ENCODE measurements at regions not wholly inside any gene's neighbourhood (a gene's known extent, or its start where the extent isn't known, plus 50 kb on each side); places are given as distances from the start of the nearest gene placed in this dataset.

DNA sequence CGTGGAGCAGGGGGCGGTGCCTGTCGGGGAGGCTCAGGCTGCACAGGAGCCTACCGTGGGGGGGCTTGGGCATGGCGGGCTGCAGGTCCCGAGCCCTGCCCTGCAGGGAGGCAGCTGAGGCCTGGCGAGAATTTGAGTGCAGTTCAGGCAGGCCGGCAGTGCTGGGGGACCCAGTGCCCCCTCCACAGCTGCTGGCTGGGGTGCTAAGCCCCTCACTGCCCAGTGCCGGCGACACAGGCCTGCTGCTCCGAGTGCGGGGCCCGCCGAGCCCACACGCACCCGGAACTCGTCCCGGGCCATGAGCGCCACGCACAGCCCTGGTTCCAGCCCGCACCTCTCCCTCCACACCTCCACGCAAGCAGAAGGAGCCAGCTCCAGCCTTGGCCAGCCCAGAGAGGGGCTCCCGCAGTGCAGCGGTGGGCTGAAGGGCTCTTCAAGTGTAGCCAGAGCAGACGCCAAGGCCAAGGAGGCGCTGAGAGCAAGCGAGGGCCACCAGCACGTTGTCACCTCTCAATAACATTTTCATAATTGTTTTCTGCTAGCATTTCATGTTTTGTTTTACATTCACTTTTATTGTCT, 1378.9 kb upstream of the CELF4 start:
- no peak for DNase-seq (ENCODE audit: low read depth)
- TF ChIP-seq, protein P1, sequence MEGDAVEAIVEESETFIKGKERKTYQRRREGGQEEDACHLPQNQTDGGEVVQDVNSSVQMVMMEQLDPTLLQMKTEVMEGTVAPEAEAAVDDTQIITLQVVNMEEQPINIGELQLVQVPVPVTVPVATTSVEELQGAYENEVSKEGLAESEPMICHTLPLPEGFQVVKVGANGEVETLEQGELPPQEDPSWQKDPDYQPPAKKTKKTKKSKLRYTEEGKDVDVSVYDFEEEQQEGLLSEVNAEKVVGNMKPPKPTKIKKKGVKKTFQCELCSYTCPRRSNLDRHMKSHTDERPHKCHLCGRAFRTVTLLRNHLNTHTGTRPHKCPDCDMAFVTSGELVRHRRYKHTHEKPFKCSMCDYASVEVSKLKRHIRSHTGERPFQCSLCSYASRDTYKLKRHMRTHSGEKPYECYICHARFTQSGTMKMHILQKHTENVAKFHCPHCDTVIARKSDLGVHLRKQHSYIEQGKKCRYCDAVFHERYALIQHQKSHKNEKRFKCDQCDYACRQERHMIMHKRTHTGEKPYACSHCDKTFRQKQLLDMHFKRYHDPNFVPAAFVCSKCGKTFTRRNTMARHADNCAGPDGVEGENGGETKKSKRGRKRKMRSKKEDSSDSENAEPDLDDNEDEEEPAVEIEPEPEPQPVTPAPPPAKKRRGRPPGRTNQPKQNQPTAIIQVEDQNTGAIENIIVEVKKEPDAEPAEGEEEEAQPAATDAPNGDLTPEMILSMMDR (IDR thresholded peaks at IDR 0.05; ENCODE audit: low read depth, low read length) = no peak
- no peak for TF ChIP-seq POLR2A (IDR thresholded peaks at IDR 0.05; ENCODE audit: extremely low read depth, insufficient read length)

DNA sequence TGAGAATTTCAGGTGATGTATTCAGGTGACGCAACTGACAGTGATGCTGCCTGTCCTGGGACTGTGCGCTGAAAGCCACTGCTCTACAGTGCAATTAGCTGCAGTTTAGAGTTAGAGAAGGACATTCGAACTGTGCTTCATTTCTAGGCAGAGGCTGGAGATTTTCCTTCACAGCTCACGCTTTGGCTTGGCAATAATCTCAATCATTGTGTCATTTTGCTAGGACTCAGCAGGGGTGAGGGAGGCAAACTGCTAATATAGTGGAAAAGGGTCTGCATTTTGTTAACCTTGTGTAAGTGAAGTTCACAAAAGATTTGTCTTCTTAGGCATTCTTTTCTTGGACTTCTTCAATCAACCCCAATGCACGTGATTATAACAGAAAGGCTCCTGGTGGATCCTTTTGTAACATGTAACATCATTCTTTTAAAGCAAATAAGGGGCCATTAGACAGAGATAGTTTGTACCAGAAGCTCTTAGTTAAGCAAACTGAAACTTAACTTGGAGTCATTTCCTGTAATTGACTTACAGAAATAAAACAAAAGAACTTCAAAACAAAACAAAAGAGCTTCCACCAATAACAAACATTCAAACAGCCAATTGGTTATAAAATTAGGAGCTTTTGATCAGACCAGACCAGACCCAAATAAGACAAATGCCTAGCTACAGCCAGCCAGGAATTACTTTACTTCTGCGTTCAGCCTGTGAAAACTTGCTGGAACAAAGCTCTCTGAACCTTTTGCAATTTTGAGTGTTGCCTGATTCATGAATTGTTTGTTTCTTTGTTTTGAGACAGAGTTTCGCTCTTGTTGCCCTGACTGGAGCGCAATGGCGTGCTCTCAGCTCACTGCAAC, 1376.3 kb upstream of the CELF4 start:
- TF ChIP-seq, protein P1 (IDR thresholded peaks at IDR 0.05; ENCODE audit: low read depth, low read length) = no peak
- TF ChIP-seq POLR2A (IDR thresholded peaks at IDR 0.05; ENCODE audit: extremely low read depth, insufficient read length) (no peak), MYC (IDR thresholded peaks at IDR 0.05; ENCODE audit: low read depth, low read length) (no peak)
- TF ChIP-seq, protein P2, sequence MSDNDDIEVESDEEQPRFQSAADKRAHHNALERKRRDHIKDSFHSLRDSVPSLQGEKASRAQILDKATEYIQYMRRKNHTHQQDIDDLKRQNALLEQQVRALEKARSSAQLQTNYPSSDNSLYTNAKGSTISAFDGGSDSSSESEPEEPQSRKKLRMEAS (IDR thresholded peaks at IDR 0.05; ENCODE audit: low read depth, low read length) = no peak
- H3K4me3 ChIP-seq (ENCODE audit: low read depth, low read length) = no peak overlapping the region
- DNase-seq (ENCODE audit: low read depth) = no peak

More for the DNA sequence above, 1378.9 kb upstream of the CELF4 start:
- no peak overlapping the region for H3K4me3 ChIP-seq (ENCODE audit: low read depth, low read length)

DNA sequence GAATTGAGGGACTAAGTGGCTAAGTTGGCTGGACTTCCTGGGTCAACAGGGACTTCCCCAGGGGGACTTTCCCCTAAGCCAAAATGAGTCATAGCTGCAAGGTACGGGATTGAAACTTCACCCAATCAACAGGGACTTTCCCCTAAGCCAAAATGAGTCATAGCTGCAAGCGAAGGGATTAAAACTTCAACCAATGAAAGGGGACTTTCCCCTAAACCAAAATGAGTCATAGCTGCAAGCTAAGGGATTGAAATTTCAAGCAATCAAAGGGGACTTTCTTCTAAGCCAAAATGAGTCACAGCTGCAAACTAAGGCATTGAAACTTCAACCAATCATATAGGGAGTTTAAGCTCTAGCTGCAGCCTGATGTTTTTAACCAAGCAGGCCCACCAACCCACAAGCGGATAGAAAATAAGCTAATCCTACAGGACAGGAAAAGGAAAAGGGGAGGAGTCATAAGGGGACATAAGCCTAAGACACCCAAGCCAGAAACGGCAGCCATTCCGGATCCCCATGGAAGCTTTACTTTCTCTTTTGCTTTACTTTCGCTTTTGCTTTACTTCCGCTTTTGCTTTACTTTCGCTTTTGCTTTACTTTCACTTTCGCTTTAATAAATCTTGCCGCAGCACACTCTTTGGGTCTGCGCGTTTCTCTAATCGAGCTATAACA, 1375.4 kb upstream of the CELF4 start:
- TF ChIP-seq POLR2A (IDR thresholded peaks at IDR 0.05; ENCODE audit: extremely low read depth, insufficient read length) (no peak), MYC (IDR thresholded peaks at IDR 0.05; ENCODE audit: low read depth, low read length) (no peak)
- TF ChIP-seq, protein P1 (IDR thresholded peaks at IDR 0.05; ENCODE audit: low read depth, low read length) = no peak
- TF ChIP-seq, protein P2 (IDR thresholded peaks at IDR 0.05; ENCODE audit: low read depth, low read length) = no peak
- peak; percentile 63 for DNase-seq (ENCODE audit: low read depth)
- no peak overlapping the region for H3K4me3 ChIP-seq (ENCODE audit: low read depth, low read length)

- DNase-seq (ENCODE audit: low read depth) = no peak
- TF ChIP-seq POLR2A (IDR thresholded peaks at IDR 0.05; ENCODE audit: extremely low read depth, insufficient read length) = no peak
- no peak for TF ChIP-seq MYC (IDR thresholded peaks at IDR 0.05; ENCODE audit: low read depth, low read length)
- TF ChIP-seq, protein P2 (IDR thresholded peaks at IDR 0.05; ENCODE audit: low read depth, low read length) = no peak
- TF ChIP-seq, protein P1 (IDR thresholded peaks at IDR 0.05; ENCODE audit: low read depth, low read length) = no peak
- no peak overlapping the region for H3K4me3 ChIP-seq (ENCODE audit: low read depth, low read length)
These were observed 1374.9 kb upstream of the CELF4 start for GRCh38 chr18:38940475-38940862.

GRCh38 chr18:38933910-38934510, 1368.4 kb upstream of the CELF4 start:
- TF ChIP-seq, protein P2 (IDR thresholded peaks at IDR 0.05; ENCODE audit: low read depth, low read length) = no peak
- no peak overlapping the region for H3K4me3 ChIP-seq (ENCODE audit: low read depth, low read length)
- no peak for DNase-seq (ENCODE audit: low read depth)

DNA sequence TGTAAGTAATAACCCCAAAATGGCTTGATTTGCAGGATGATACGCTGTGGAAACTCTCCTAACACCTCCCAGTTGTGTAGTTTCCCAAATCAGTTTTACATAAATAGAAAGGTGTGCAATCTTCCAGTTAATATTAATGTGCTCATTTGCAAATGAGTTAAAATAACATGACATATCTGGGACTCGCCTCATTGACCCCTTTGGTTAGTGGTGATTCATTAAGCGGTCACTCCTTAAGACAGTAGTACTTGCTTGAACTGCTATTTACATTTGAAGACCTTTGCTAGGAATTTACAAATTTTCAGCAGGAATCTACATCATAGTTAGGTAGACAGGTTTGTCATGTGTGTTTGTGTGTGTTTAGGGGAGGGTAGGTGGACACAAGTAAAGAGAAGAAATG, 1367.7 kb upstream of the CELF4 start:
- DNase-seq (ENCODE audit: low read depth) = no peak
- TF ChIP-seq, protein P2 (IDR thresholded peaks at IDR 0.05; ENCODE audit: low read depth, low read length) = no peak
- no peak for TF ChIP-seq MYC (IDR thresholded peaks at IDR 0.05; ENCODE audit: low read depth, low read length)
- TF ChIP-seq, protein P1 (IDR thresholded peaks at IDR 0.05; ENCODE audit: low read depth, low read length) = no peak
- no peak for TF ChIP-seq POLR2A (IDR thresholded peaks at IDR 0.05; ENCODE audit: extremely low read depth, insufficient read length)
- no peak overlapping the region for H3K4me3 ChIP-seq (ENCODE audit: low read depth, low read length)
